ENCODE measurements at regions not wholly inside any gene's neighbourhood (a gene's known extent, or its start where the extent isn't known, plus 50 kb on each side); places are given as distances from the start of the nearest gene placed in this dataset.
A peak's percentile ranks its signal among the peaks of the same experiment; 100 is the strongest.

GRCh38 chr13:63128716-63129115 lies 1713.1 kb upstream of the PCDH20 start:
- no peak for DNase-seq

- DNase-seq: peak; percentile 3
Observed at GRCh38 chr13:63124863-63125262, 1709.2 kb upstream of the PCDH20 start.

- DNase-seq: no peak
Observed at GRCh38 chr13:63120883-63121282, 1705.2 kb upstream of the PCDH20 start.

- DNase-seq: no peak
Observed at GRCh38 chr13:63117710-63118109, 1702.1 kb upstream of the PCDH20 start.

GRCh38 chr13:63112799-63113395 lies 1697.2 kb upstream of the PCDH20 start:
- no peak for DNase-seq

GRCh38 chr13:63110466-63110865 lies 1694.8 kb upstream of the PCDH20 start:
- DNase-seq: no peak

- DNase-seq: no peak
Observed at GRCh38 chr13:63107179-63107943, 1691.7 kb upstream of the PCDH20 start.

- DNase-seq: no peak
Observed at GRCh38 chr13:63094717-63095116, 1679.1 kb upstream of the PCDH20 start.

GRCh38 chr13:63093907-63094469 lies 1678.3 kb upstream of the PCDH20 start:
- no peak for DNase-seq

GRCh38 chr13:63092456-63092855 lies 1676.8 kb upstream of the PCDH20 start:
- DNase-seq: no peak

- DNase-seq: no peak
Observed at GRCh38 chr13:63090524-63090923, 1674.9 kb upstream of the PCDH20 start.

- no peak for DNase-seq
Observed at GRCh38 chr13:63088226-63088625, 1672.6 kb upstream of the PCDH20 start.

- no peak for DNase-seq
Observed at GRCh38 chr13:63086286-63086685, 1670.6 kb upstream of the PCDH20 start.

GRCh38 chr13:63085851-63086250 lies 1670.2 kb upstream of the PCDH20 start:
- DNase-seq: no peak

- DNase-seq: no peak
Observed at GRCh38 chr13:63081400-63082014, 1665.9 kb upstream of the PCDH20 start.

- DNase-seq: no peak
Observed at GRCh38 chr13:63075126-63075525, 1659.5 kb upstream of the PCDH20 start.

GRCh38 chr13:63050287-63050686 lies 1634.6 kb upstream of the PCDH20 start:
- DNase-seq: no peak

- no peak for DNase-seq
Observed at GRCh38 chr13:63048653-63049052, 1633.0 kb upstream of the PCDH20 start.

- no peak for DNase-seq
Observed at GRCh38 chr13:63044589-63045313, 1629.1 kb upstream of the PCDH20 start.

GRCh38 chr13:63042686-63043085 lies 1627.0 kb upstream of the PCDH20 start:
- DNase-seq: no peak

GRCh38 chr13:63041640-63042414 lies 1626.2 kb upstream of the PCDH20 start:
- DNase-seq: no peak

- no peak for DNase-seq
Observed at GRCh38 chr13:63026285-63026797, 1610.7 kb upstream of the PCDH20 start.

All from hindlimb muscle (tissue), 1 donor.